Limb (tissue), 2 donors: ENCODE measurements at regions not wholly inside any gene's neighbourhood (a gene's known extent, or its start where the extent isn't known, plus 50 kb on each side); places are given as distances from the start of the nearest gene placed in this dataset.

Experiments
- DNase-seq, 2 donors: peaks; one replicate each; pipeline ENCODE4 v3.0.0-alpha.2; 2016; ENCODE audit errors: extremely low spot score in 2 of 2

GRCh38 chr3:72185549-72186399 lies 400.8 kb upstream of the PROK2 start:
- no peak for DNase-seq

- DNase-seq: no peak
Measured at GRCh38 chr3:72183489-72183888, 398.5 kb upstream of the PROK2 start.

- DNase-seq: no peak
Measured at GRCh38 chr3:72182206-72182605, 397.3 kb upstream of the PROK2 start.

- DNase-seq: peak in 1 of 2 donors; percentile 22
Measured at GRCh38 chr3:72181251-72181650, 396.3 kb upstream of the PROK2 start.

- DNase-seq: no peak
Measured at GRCh38 chr3:72180405-72180804, 395.5 kb upstream of the PROK2 start.

GRCh38 chr3:72179107-72179464 lies 394.1 kb upstream of the PROK2 start:
- DNase-seq: no peak

- no peak for DNase-seq
Measured at GRCh38 chr3:72178463-72179106, 393.6 kb upstream of the PROK2 start.

GRCh38 chr3:72177075-72178050 lies 392.4 kb upstream of the PROK2 start:
- DNase-seq: peak; percentile 62 to 75

- DNase-seq: no peak
Measured at GRCh38 chr3:72176537-72177041, 391.6 kb upstream of the PROK2 start.

GRCh38 chr3:72175296-72175858 lies 390.4 kb upstream of the PROK2 start:
- DNase-seq: no peak

- DNase-seq: no peak
Measured at GRCh38 chr3:72174890-72175289, 389.9 kb upstream of the PROK2 start.

- DNase-seq: peak in 1 of 2 donors; percentile 46
Measured at GRCh38 chr3:72174040-72174439, 389.1 kb upstream of the PROK2 start.

- DNase-seq: no peak
Measured at GRCh38 chr3:72171946-72172345, 387.0 kb upstream of the PROK2 start.

- no peak for DNase-seq
Measured at GRCh38 chr3:72171463-72171881, 386.5 kb upstream of the PROK2 start.

- DNase-seq: no peak
Measured at GRCh38 chr3:72169561-72170472, 384.9 kb upstream of the PROK2 start.

GRCh38 chr3:72169120-72169519 lies 384.2 kb upstream of the PROK2 start:
- DNase-seq: no peak

- no peak for DNase-seq
Measured at GRCh38 chr3:72165808-72166207, 380.9 kb upstream of the PROK2 start.

GRCh38 chr3:72165317-72165716 lies 380.4 kb upstream of the PROK2 start:
- DNase-seq: no peak

- no peak for DNase-seq
Measured at GRCh38 chr3:72164635-72164978, 379.7 kb upstream of the PROK2 start.
